HepG2 (cell line): ENCODE measurements at regions not wholly inside any gene's neighbourhood (a gene's known extent, or its start where the extent isn't known, plus 50 kb on each side); places are given as distances from the start of the nearest gene placed in this dataset.

Experiments used
- CTCF ChIP-seq: sonication (generic); formaldehyde crosslinking; IDR thresholded peaks from 2 replicates; pipeline ENCODE4 v1.5.0; 2020; ENCODE audit warnings: mild to moderate bottlenecking, missing genetic modification reagents, moderate library complexity
- RAD21 ChIP-seq: fragments of 450-650 bp; formaldehyde crosslinking; IDR thresholded peaks from 2 replicates; pipeline ENCODE4 v1.5.0; 2020; ENCODE audit warnings: mild to moderate bottlenecking
- ZBTB1 ChIP-seq: sonication (generic); formaldehyde crosslinking; IDR thresholded peaks from 2 replicates; pipeline ENCODE4 v1.4.0; 2020; ENCODE audit warnings: missing genetic modification reagents, borderline replicate concordance
- ZBTB21 ChIP-seq: sonication (generic); formaldehyde crosslinking; IDR thresholded peaks from 2 replicates; pipeline ENCODE4 v1.4.0; 2020; ENCODE audit warnings: missing genetic modification reagents
- ZNF121 ChIP-seq: sonication (generic); formaldehyde crosslinking; IDR thresholded peaks from 2 replicates; pipeline ENCODE4 v1.5.0; 2020; ENCODE audit warnings: mild to moderate bottlenecking, missing genetic modification reagents
- ZNF274 ChIP-seq: sonication (generic); formaldehyde crosslinking; IDR thresholded peaks from 2 replicates; pipeline ENCODE4 v1.5.1; 2020; ENCODE audit warnings: mild to moderate bottlenecking, missing genetic modification reagents
- TF ChIP-seq, protein P1 (sequence below): sonication (generic); formaldehyde crosslinking; IDR thresholded peaks from 2 replicates; pipeline ENCODE4 v1.9.0; 2021; ENCODE audit warnings: missing genetic modification reagents, borderline replicate concordance

GRCh38 chr5:39850291-39850690, 425.5 kb upstream of the DAB2 start:
- TF ChIP-seq ZBTB1 (CRISPR knock-in tag), result no peak
- TF ChIP-seq ZNF274, result no peak
- TF ChIP-seq CTCF (CRISPR knock-in tag), result no peak
- no peak for TF ChIP-seq ZNF121 (CRISPR knock-in tag)
- TF ChIP-seq, protein P1, sequence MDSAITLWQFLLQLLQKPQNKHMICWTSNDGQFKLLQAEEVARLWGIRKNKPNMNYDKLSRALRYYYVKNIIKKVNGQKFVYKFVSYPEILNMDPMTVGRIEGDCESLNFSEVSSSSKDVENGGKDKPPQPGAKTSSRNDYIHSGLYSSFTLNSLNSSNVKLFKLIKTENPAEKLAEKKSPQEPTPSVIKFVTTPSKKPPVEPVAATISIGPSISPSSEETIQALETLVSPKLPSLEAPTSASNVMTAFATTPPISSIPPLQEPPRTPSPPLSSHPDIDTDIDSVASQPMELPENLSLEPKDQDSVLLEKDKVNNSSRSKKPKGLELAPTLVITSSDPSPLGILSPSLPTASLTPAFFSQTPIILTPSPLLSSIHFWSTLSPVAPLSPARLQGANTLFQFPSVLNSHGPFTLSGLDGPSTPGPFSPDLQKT (CRISPR knock-in tag), result no peak
- TF ChIP-seq ZBTB21 (CRISPR knock-in tag), result no peak
- no peak for TF ChIP-seq RAD21 (CRISPR knock-in tag)
